IMR-90 (cell line): ENCODE measurements at regions not wholly inside any gene's neighbourhood (a gene's known extent, or its start where the extent isn't known, plus 50 kb on each side); places are given as distances from the start of the nearest gene placed in this dataset.

Experiments used
- ATAC-seq: fragments of 200-7000 bp; cut with Tn5 transposase; 2 replicates; pipeline ENCODE4 v1.9.1; 2020; ENCODE audit warnings: low read depth, mild to moderate bottlenecking, moderate library complexity
- BruUV-seq: library from RNA; stranded (reverse); fragments of 400-500 nt; replicated peaks from 2 replicates; lab custom pipeline; 2021; lab: Mats Ljungman, UMichigan
- CTCF ChIA-PET: fragments of 300-600 bp; formaldehyde crosslinking; extraction: SDS; loops from one replicate; lab custom pipeline; 2021; ENCODE audit warnings: antibody characterized with exemption; lab: Yijun Ruan, JAX
- POLR2A ChIA-PET: fragments of 300-600 bp; sonication (Branson Sonifier 250); formaldehyde crosslinking; loops from one replicate; lab custom pipeline; 2022; ENCODE audit warnings: antibody characterized with exemption; ENCODE audit not compliant: unreplicated experiment; lab: Charles Lee
- DNase-seq: peaks from one replicate; pipeline ENCODE4 v3.0.0; 2013
- H2AFZ ChIP-seq: replicated peaks from 2 replicates; pipeline ENCODE3; 2013; ENCODE audit warnings: low read length, mild to moderate bottlenecking; ENCODE audit not compliant: poor library complexity
- H2AK5ac ChIP-seq: 2 replicates; pipeline ENCODE4 v1.6.1; 2013; ENCODE audit warnings: low read depth, low read length, inconsistent platforms
- H2AK9ac ChIP-seq: replicated peaks from 2 replicates; pipeline ENCODE3; 2013; ENCODE audit warnings: mild to moderate bottlenecking, low read depth, low read length, moderate library complexity; ENCODE audit not compliant: poor library complexity
- H2BK120ac ChIP-seq: 2 replicates; pipeline ENCODE4 v1.6.1; 2013; ENCODE audit warnings: low read depth, low read length, inconsistent platforms
- H2BK15ac ChIP-seq: 3 replicates; pipeline ENCODE4 v1.6.1; 2013; ENCODE audit warnings: low read depth, low read length, inconsistent platforms
- H2BK20ac ChIP-seq: 2 replicates; pipeline ENCODE4 v1.6.1; 2013; ENCODE audit warnings: low read depth, mild to moderate bottlenecking, inconsistent platforms, low read length, moderate library complexity
- H2BK5ac ChIP-seq: 2 replicates; pipeline ENCODE4 v1.6.1; 2013; ENCODE audit warnings: mild to moderate bottlenecking, low read depth, low read length, inconsistent platforms; ENCODE audit not compliant: poor library complexity, severe bottlenecking
- H3K14ac ChIP-seq: replicated peaks from 2 replicates; pipeline ENCODE4 v1.6.1; 2013; ENCODE audit warnings: low read depth, low read length, inconsistent platforms
- H3K18ac ChIP-seq: 2 replicates; pipeline ENCODE4 v1.6.1; 2013; ENCODE audit warnings: low read depth, low read length, control low read depth
- H3K23ac ChIP-seq: 2 replicates; pipeline ENCODE4 v1.6.1; 2013; ENCODE audit warnings: low read depth, low read length, inconsistent platforms
- H3K27ac ChIP-seq: 2 replicates; pipeline ENCODE4 v1.5.1; 2013; ENCODE audit warnings: mild to moderate bottlenecking, control low read depth, low read length; ENCODE audit not compliant: insufficient read depth
- H3K27me3 ChIP-seq: 2 replicates; pipeline ENCODE4 v1.6.1; 2013; ENCODE audit warnings: low read length; ENCODE audit not compliant: control insufficient read depth, insufficient read depth
- H3K36me3 ChIP-seq: 2 replicates; pipeline ENCODE4 v1.6.1; 2013; ENCODE audit warnings: low read length, mixed read lengths; ENCODE audit not compliant: control insufficient read depth, insufficient read depth
- H3K4ac ChIP-seq: 2 replicates; pipeline ENCODE4 v1.6.1; 2013; ENCODE audit warnings: low read depth, low read length, inconsistent platforms
- H3K4me1 ChIP-seq: 2 replicates; pipeline ENCODE4 v1.6.1; 2013; ENCODE audit warnings: low read length, mixed read lengths; ENCODE audit not compliant: control insufficient read depth, insufficient read depth
- H3K4me2 ChIP-seq: 2 replicates; pipeline ENCODE4 v1.6.1; 2013; ENCODE audit warnings: low read depth, mild to moderate bottlenecking, control low read depth, low read length, moderate library complexity
- H3K4me3 ChIP-seq: 2 replicates; pipeline ENCODE4 v1.5.1; 2013; ENCODE audit warnings: low read depth, mild to moderate bottlenecking, control low read depth, low read length, moderate library complexity; ENCODE audit not compliant: insufficient read depth
- H3K56ac ChIP-seq: 2 replicates; pipeline ENCODE4 v1.6.1; 2013; ENCODE audit warnings: low read length, inconsistent platforms; ENCODE audit not compliant: insufficient read depth; ENCODE audit errors: extremely low read depth
- H3K79me1 ChIP-seq, 2 experiments: 2 replicates each; pipeline ENCODE4 v1.6.1; 2013; ENCODE audit warnings: low read length in 2 of 2, inconsistent platforms in 1 of 2, low read depth in 1 of 2
- H3K9ac ChIP-seq: 2 replicates; pipeline ENCODE4 v1.6.1; 2013; ENCODE audit warnings: low read depth, low read length, control low read depth
- H3K9me1 ChIP-seq: 2 replicates; pipeline ENCODE4 v1.6.1; 2013; ENCODE audit warnings: low read length, inconsistent platforms; ENCODE audit not compliant: insufficient read depth
- H3K9me3 ChIP-seq: 2 replicates; pipeline ENCODE4 v1.6.1; 2013; ENCODE audit warnings: low read length; ENCODE audit not compliant: control insufficient read depth, insufficient read depth
- H4K20me1 ChIP-seq: 2 replicates; pipeline ENCODE4 v1.6.1; 2013; ENCODE audit warnings: low read length, inconsistent platforms; ENCODE audit not compliant: insufficient read depth
- H4K5ac ChIP-seq: 2 replicates; pipeline ENCODE4 v1.6.1; 2013; ENCODE audit warnings: mild to moderate bottlenecking, low read depth, low read length, control low read depth
- H4K8ac ChIP-seq, 2 experiments: 2 replicates each; pipeline ENCODE4 v1.6.1; 2013; ENCODE audit warnings: low read depth in 2 of 2, low read length in 2 of 2, control low read depth in 1 of 2, inconsistent platforms in 1 of 2
- H4K91ac ChIP-seq: 2 replicates; pipeline ENCODE4 v1.6.1; 2013; ENCODE audit warnings: low read depth, low read length, inconsistent platforms; ENCODE audit not compliant: insufficient read depth
- BHLHE40 ChIP-seq: fragments of 150-350 bp; IDR thresholded peaks from 2 replicates; pipeline ENCODE4 v1.6.1; 2016; ENCODE audit warnings: mild to moderate bottlenecking, low read depth, low read length
- CEBPB ChIP-seq: IDR thresholded peaks from 2 replicates; pipeline ENCODE4 v1.6.1; 2012; ENCODE audit warnings: low read depth, low read length, improper control_type of control experiment
- CTCF ChIP-seq: conservative IDR thresholded peaks from 2 replicates; pipeline ENCODE4 v1.5.1; 2012; ENCODE audit warnings: mild to moderate bottlenecking, low read depth, low read length, improper control_type of control experiment
- ELK1 ChIP-seq: fragments of 150-350 bp; IDR thresholded peaks from 2 replicates; pipeline ENCODE4 v1.6.1; 2016; ENCODE audit warnings: low read depth, mild to moderate bottlenecking, low read length, moderate library complexity, borderline replicate concordance
- FOS ChIP-seq: fragments of 150-350 bp; IDR thresholded peaks from 2 replicates; pipeline ENCODE4 v1.6.1; 2016; ENCODE audit warnings: low read depth, low read length
- MAZ ChIP-seq: IDR thresholded peaks from 2 replicates; pipeline ENCODE4 v1.6.1; 2012; ENCODE audit warnings: low read depth, mild to moderate bottlenecking, low read length, improper control_type of control experiment, moderate library complexity, borderline replicate concordance
- MXI1 ChIP-seq: IDR thresholded peaks from 2 replicates; pipeline ENCODE4 v1.6.1; 2012; ENCODE audit warnings: low read depth, mild to moderate bottlenecking, low read length, moderate library complexity, borderline replicate concordance
- NFE2L2 ChIP-seq: fragments of 150-350 bp; IDR thresholded peaks from 2 replicates; pipeline ENCODE4 v1.6.1; 2016; ENCODE audit warnings: low read depth, mild to moderate bottlenecking, low read length
- POLR2A ChIP-seq: IDR thresholded peaks from 2 replicates; pipeline ENCODE4 v1.6.1; 2012; ENCODE audit warnings: mild to moderate bottlenecking, low read depth, low read length
- RAD21 ChIP-seq: IDR thresholded peaks from 2 replicates; pipeline ENCODE4 v1.6.1; 2012; ENCODE audit warnings: low read length, improper control_type of control experiment
- RCOR1 ChIP-seq: IDR thresholded peaks from 2 replicates; pipeline ENCODE4 v1.6.1; 2012; ENCODE audit warnings: mild to moderate bottlenecking, low read length, improper control_type of control experiment; ENCODE audit not compliant: insufficient replicate concordance
- RFX5 ChIP-seq: IDR thresholded peaks from 2 replicates; pipeline ENCODE4 v1.8.0; 2012; ENCODE audit warnings: low read depth, mild to moderate bottlenecking, low read length, moderate library complexity
- SMC3 ChIP-seq: fragments of 150-350 bp; IDR thresholded peaks from 2 replicates; pipeline ENCODE4 v1.6.1; 2016; ENCODE audit warnings: low read depth, mild to moderate bottlenecking, antibody characterized with exemption, low read length, moderate library complexity
- WGBS, 2 experiments: methylation state at CpG; one replicate each; pipeline versions ENCODE4 v1.1.5 to v1.1.7; 2013; ENCODE audit warnings: missing lambda C conversion rate in 2 of 2; ENCODE audit not compliant: insufficient read length in 1 of 2; ENCODE audit errors: extremely low coverage in 2 of 2; 5-methylcytosine and 5-hydroxymethylcytosine counted together
- dilution Hi-C: fragments of 300-500 bp; cut with HindIII; formaldehyde crosslinking; loops from one replicate; pipeline ENCODE4 v1.14.3; 2018; ENCODE audit warnings: low sequenced_read_pairs; ENCODE audit not compliant: unreplicated experiment
- in situ Hi-C: fragments of 300-500 bp; cut with MboI; formaldehyde crosslinking; loops from 3 replicates; pipeline ENCODE4 v1.14.3; 2019; ENCODE audit warnings: low sequenced_read_pairs, inconsistent platforms, mixed read lengths
- intact Hi-C: fragments of 100-400 bp; cut with micrococcal nuclease; formaldehyde crosslinking; loops from 2 replicates; pipeline ENCODE4 v1.10.0; 2022
- TF ChIP-seq, protein P1 (sequence below): fragments of 150-350 bp; IDR thresholded peaks from 2 replicates; pipeline ENCODE4 v1.6.1; 2017; ENCODE audit warnings: mild to moderate bottlenecking, antibody characterized with exemption, low read length, low read depth

- no peaks in the 10 kb centered on the region for H4K20me1 ChIP-seq
- H4K5ac ChIP-seq, result no peak overlapping the region
- H3K4me2 ChIP-seq, result no peak overlapping the region
- H2AK5ac ChIP-seq, result no peak overlapping the region
- no peak overlapping the region for H3K56ac ChIP-seq
- no peaks in the 10 kb centered on the region for H3K36me3 ChIP-seq
- no peak overlapping the region for H3K23ac ChIP-seq
- ChIA-PET CTCF (no interaction called here), POLR2A (no interaction called here)
- no peaks in the 10 kb centered on the region for H3K27me3 ChIP-seq
- in situ Hi-C loops (no loop called here), intact Hi-C loops (no loop called here), dilution Hi-C loops (no loop called here)
- no peak overlapping the region for H3K9ac ChIP-seq
- TF ChIP-seq MAZ (no peak), BHLHE40 (no peak), NFE2L2 (no peak), CEBPB (no peak), MXI1 (no peak), RFX5 (no peak), SMC3 (no peak), RCOR1 (no peak), ELK1 (no peak), FOS (no peak), POLR2A (no peak), CTCF (no peak), RAD21 (no peak)
- TF ChIP-seq, protein P1, sequence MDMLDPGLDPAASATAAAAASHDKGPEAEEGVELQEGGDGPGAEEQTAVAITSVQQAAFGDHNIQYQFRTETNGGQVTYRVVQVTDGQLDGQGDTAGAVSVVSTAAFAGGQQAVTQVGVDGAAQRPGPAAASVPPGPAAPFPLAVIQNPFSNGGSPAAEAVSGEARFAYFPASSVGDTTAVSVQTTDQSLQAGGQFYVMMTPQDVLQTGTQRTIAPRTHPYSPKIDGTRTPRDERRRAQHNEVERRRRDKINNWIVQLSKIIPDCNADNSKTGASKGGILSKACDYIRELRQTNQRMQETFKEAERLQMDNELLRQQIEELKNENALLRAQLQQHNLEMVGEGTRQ, result no peak
- 80% methylated on average over 3 of the region's 7 CpGs; no CpG with 5 or more reads in 1 of the 2 experiments for WGBS, 2 experiments
- no TSS peak for BruUV-seq
- no peak overlapping the region for H2BK20ac ChIP-seq
- no peak overlapping the region for H3K18ac ChIP-seq
- no peaks in the 10 kb centered on the region for H3K79me1 ChIP-seq
- no peak overlapping the region for H3K27ac ChIP-seq
- no peak overlapping the region for H4K8ac ChIP-seq
- H3K4ac ChIP-seq, result no peak overlapping the region
- no peak for ATAC-seq
- H3K4me1 ChIP-seq, result no peaks in the 10 kb centered on the region
- no peak overlapping the region for H4K91ac ChIP-seq
- peaks cover 59% of the 10 kb centered on the region for H3K9me3 ChIP-seq
- H3K9me1 ChIP-seq, result no peaks in the 10 kb centered on the region
- H2BK5ac ChIP-seq, result no peak overlapping the region
- H2AFZ ChIP-seq, result no peak overlapping the region
- H2AK9ac ChIP-seq, result no peak overlapping the region
- H3K4me3 ChIP-seq, result no peak overlapping the region
- no peak overlapping the region for H2BK15ac ChIP-seq
- no peak overlapping the region for H2BK120ac ChIP-seq
- no peak for DNase-seq
- H3K14ac ChIP-seq, result no peak overlapping the region
These were observed 200.8 kb upstream of the PPP2R2D start for GRCh38 chr10:131700032-131700431.
